TTC549 (cell line): ENCODE measurements at regions not wholly inside any gene's neighbourhood (a gene's known extent, or its start where the extent isn't known, plus 50 kb on each side); places are given as distances from the start of the nearest gene placed in this dataset.
"Not testable (repeated sequence)": the region's sequence is repeated elsewhere in the genome, so short reads cannot be mapped to it uniquely, and the experiment has no call there.

Experiments
- FAIRE-seq: peaks from 2 replicates; lab custom pipeline; 2012; peaks lifted over from hg19 to GRCh38; lab: Jason Lieb, UNC

DNA sequence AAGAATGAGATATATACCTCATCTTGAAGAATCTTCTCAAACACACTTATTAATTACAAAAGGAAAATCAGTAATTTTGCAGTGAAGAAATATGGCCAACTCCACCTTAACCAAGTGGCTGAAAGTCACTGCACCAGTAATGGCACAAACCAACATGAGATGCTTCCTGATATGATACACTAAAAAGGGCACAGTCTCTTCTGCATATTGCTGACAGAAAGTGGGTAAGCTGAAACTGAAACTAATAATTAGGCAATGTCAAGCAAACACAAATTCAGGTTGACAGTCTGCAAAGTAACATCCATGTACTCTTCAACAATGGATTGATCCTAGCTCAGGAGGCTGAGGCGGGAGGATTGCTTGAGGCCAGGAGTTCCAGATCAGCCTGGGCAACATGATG, 56.1 kb downstream of the ZNF22 start:
- not testable (repeated sequence) for FAIRE-seq

DNA sequence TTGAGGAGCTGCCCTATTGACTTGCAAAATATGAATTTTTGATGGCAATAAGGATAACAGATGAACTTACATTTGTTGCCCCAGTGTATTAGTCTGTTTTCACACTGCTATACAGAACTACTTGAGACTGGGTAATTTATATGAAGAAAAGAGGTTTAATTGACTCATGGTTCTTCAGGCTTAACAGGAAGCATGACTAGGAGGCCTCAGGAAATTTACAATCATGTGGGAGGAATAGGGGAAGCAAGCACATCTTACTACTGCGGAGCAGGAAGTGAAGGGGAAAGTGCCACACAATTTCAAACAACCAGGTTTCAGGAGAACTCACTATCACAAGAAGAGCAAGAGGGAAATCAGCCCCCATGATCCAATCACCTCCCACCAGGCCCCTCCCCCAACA, 57.9 kb downstream of the ZNF22 start:
- no peak for FAIRE-seq

- FAIRE-seq: no peak
Measured at GRCh38 chr10:45058992-45059561, 58.4 kb downstream of the ZNF22 start.

GRCh38 chr10:45059632-45060031, 58.9 kb downstream of the ZNF22 start:
- no peak for FAIRE-seq

- FAIRE-seq: no peak
Measured at GRCh38 chr10:45061982-45062381, 61.3 kb downstream of the ZNF22 start.

DNA sequence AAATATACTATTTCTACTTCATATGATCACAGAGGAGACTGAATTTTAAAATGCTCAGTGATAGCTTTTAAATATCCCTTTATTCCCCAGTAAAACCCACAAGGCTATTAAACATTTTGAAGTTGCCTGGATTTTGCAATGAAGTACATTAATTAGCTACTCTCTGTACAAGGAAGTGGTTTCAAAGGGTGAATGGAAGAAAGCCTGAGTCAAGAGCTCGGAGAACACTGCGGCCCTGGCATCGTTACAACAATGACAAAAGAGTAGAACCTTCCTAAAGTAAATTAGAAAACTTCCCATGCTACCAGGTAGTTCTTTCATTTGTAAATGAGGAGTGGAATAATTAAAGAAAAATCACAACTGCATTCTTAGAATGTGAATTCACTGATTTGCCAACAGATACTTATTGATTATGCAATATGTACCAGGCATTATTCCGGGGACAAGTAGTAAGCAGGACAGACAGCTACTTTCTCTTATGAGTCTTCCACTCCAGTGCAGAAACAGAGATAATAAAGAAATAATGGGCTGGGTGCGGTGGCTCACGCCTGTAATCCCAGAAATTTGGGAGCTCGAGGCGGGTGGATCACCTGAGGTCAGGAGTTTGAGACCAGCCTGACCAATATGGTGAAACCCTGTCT, 63.0 kb downstream of the ZNF22 start:
- FAIRE-seq: no peak

GRCh38 chr10:45064998-45065397, 64.3 kb downstream of the ZNF22 start:
- FAIRE-seq: no peak

- no peak for FAIRE-seq
Measured at GRCh38 chr10:45071043-45071813, 70.5 kb downstream of the ZNF22 start.

DNA sequence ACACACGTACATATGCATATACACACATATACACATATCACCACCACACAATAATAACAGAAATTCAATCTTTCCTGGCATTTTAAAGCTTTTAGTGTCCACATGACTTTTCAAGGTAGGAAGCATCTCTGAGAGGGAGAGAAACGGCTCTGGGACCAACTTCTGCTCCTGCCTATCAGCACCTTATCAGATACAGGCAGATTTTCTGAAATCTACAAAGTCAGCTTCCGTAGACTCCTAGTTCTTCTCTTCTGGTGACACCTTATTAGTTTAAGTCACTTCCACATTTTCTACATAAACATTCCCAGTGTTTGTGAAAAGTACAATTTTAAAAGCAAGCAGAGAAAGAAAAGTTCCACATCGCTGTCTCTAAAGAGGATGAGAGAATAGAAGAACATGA, 74.5 kb downstream of the ZNF22 start:
- FAIRE-seq: no peak

- FAIRE-seq: no peak
Measured at GRCh38 chr10:45075826-45076380, 75.2 kb downstream of the ZNF22 start.

DNA sequence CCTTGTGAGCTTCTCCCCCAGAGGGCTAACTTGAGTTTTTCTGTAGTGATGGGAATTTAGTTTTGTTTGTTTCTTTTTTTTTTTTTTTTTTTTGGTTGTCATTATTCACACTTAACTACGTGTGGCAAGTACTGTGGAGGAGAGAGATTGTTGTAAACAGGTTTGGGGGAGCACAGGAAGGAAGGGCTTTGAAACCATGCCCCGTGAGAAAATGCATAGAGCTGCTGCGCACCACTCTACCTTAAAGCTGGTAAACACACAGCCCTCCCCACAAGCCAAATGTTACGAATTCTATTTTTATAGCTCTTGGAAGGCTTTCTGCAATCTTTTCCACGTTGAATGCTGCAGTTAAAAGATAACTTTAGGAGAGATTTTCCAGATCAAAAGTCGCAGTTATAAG, 76.2 kb downstream of the ZNF22 start:
- FAIRE-seq: no peak

DNA sequence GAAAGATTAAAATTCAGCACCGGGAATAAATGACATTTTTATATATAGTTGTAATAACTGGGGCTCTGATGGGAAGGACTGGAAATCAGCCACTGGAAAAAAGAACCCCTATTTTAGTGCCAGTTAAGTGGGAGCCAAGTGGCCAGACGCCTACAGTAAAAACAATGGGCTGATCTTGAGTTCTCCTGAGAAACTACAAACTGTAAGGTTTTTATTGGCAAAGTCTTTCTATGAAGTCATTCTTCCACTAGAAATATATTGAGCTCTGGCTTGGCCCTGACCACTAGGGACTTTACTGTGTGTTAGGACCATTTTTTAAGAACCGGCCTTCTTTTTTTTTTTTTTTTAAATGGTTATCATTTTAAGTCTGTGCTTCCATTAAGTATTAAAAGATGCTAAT, 79.6 kb downstream of the ZNF22 start:
- FAIRE-seq: no peak

DNA sequence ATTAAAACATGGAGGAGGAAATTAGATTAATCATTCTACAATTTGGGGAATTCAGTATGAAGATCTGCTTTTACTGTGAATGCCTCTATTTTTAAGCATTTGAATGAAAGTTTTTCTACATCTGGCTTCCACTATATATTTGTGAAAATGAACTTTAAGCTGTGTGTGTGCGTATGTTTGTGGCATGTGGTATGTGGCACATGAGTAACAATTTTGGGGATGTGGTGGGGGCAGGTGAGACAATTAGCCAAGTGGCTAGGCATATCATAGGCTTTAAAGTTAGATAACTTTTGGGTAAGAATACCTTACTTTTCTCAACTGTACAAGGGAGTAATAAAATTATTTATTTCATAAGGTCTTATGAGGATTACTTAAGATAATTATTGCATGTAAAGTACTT, 81.5 kb downstream of the ZNF22 start:
- no peak for FAIRE-seq

DNA sequence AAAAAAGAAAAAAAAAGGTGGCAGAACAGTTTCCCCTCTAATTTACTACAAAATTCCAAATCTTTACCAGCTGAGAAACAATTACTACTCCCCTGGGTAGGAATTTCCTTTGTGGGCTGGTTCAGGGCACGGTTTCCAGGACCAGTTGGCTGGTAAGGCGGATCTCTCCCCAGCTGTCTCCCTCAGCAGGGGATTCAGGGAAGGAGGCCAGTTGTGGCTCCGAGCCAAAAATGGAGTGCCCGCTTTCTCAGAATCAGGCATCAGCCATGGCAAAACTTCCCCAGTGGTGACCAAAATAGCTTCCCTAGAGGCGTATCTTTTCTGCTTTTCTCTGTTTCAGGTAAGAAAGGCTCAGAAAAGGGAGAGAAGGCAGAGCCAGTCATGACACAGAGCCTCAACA, 91.2 kb downstream of the ZNF22 start:
- FAIRE-seq: no peak

GRCh38 chr10:45093945-45094344, 93.2 kb downstream of the ZNF22 start:
- FAIRE-seq: no peak

DNA sequence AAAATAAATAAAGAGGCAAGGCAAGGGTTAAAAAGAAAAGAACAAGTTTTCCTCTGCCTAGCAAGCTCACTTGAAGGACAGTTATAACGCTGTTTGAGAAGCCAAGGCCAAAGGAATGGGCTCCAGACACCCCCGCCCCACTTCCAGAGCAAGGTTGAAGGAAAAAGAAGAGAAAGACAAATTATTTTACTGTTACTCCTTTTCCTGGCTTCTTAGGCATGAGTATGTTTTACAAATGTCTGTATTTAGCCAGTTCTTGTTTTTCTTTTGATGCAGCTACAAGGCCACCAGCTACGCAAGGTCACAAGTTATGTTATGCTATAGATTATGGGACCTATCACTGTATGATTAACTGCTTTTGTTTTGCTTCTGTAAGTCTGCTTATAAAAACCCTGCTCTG, 94.6 kb downstream of the ZNF22 start:
- no peak for FAIRE-seq

GRCh38 chr10:45096001-45096400, 95.3 kb downstream of the ZNF22 start:
- no peak for FAIRE-seq

GRCh38 chr10:45100429-45100828, 99.7 kb downstream of the ZNF22 start:
- no peak for FAIRE-seq

- FAIRE-seq: no peak
Measured at GRCh38 chr10:45104674-45105073, 104.0 kb downstream of the ZNF22 start.

GRCh38 chr10:45105309-45105708, 104.6 kb downstream of the ZNF22 start:
- not testable (repeated sequence) for FAIRE-seq

- no peak for FAIRE-seq
Measured at GRCh38 chr10:45106236-45106856, 105.6 kb downstream of the ZNF22 start.

DNA sequence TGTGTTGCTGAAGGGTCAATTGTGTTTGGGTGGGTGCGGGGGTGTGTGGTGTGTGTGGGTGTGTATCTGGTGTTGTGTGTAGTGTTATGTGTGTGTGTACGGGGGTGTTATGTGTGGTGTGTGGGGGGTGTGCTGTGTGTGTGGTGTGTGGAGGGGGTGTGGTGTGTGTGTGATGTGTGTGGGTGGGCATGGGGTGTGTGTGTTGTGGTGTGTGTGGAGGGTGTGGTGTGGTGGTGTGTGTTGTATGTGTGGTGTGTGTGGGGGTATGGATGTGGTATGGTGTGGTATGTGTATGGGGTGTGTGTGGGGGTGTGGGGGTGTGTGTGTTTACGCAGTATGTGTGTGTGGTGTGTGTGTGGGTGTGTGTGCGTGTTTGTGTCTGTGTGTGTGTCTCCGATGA, 110.8 kb downstream of the ZNF22 start:
- FAIRE-seq: no peak

- FAIRE-seq: not testable (repeated sequence)
Measured at GRCh38 chr10:45117940-45118339, 117.2 kb downstream of the ZNF22 start.
